ENCODE measurements at regions not wholly inside any gene's neighbourhood (a gene's known extent, or its start where the extent isn't known, plus 50 kb on each side); places are given as distances from the start of the nearest gene placed in this dataset.

DNA sequence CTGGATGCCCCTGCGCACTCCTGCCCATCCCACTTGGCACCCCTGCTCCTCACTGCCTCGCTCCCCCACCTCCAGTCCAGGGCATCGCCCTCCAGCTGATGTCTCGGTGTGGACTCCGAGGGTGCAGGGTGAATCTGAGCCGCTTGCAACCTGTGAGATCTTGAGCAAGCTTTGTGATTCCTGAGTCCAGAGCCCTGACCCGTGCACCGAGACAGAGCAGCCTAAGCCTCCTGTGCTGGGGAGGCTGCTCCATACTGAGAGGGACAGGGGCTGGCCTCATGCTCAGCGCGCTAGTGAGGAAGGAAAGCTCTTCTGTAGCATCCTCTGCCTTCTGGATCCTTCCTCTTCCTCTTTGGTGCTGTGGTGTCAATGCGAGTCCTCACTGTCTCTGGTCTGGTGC lies 116.0 kb downstream of the TEX29 start:
- TF ChIP-seq, protein P1, sequence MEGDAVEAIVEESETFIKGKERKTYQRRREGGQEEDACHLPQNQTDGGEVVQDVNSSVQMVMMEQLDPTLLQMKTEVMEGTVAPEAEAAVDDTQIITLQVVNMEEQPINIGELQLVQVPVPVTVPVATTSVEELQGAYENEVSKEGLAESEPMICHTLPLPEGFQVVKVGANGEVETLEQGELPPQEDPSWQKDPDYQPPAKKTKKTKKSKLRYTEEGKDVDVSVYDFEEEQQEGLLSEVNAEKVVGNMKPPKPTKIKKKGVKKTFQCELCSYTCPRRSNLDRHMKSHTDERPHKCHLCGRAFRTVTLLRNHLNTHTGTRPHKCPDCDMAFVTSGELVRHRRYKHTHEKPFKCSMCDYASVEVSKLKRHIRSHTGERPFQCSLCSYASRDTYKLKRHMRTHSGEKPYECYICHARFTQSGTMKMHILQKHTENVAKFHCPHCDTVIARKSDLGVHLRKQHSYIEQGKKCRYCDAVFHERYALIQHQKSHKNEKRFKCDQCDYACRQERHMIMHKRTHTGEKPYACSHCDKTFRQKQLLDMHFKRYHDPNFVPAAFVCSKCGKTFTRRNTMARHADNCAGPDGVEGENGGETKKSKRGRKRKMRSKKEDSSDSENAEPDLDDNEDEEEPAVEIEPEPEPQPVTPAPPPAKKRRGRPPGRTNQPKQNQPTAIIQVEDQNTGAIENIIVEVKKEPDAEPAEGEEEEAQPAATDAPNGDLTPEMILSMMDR (IDR thresholded peaks at IDR 0.05) = no peak
- TF ChIP-seq POLR2A (IDR thresholded peaks at IDR 0.05) = no peak

All from body of pancreas (tissue), 4 donors.